ENCODE measurements at regions not wholly inside any gene's neighbourhood (a gene's known extent, or its start where the extent isn't known, plus 50 kb on each side); places are given as distances from the start of the nearest gene placed in this dataset.

DNA sequence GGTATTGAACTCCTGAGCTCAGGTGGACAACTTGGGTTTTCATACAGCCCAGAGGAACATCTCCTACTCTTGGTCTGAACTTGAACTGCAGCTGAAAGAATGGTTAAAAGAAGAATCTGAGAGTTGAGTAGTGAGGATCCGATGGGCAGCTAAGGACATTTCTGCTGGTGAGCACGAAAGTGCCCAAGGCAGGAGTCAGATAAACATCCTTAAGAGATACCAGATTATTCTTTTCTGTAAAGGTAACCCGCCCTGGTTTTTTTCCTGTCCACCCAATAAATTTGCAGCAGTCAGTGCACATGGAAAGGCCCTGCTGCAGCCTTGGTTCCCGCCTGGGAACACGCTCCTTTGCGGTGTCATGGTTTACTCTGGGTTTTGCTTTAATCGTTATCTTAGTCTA, 78.4 kb upstream of the ARHGEF7 start:
- no peak for DNase-seq

DNA sequence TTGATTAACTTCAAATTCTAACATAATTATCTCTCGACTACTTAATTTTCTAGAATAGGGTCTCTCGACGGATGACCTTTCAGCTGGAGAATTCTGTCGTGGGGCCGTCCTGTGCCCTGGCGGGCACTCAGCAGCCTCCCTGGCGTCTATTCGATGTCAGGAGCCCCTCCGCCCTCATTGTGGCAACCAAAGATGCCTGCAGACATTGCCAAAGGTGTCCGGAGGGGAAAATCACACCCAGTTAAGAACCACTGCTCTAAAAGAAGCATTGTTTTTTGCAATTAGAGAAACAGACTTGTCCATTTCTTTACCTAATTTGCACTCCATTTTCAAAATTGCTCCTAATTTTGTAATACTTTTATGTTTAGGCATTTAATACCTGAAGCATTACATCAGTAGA, 79.2 kb upstream of the ARHGEF7 start:
- DNase-seq, result no peak

DNA sequence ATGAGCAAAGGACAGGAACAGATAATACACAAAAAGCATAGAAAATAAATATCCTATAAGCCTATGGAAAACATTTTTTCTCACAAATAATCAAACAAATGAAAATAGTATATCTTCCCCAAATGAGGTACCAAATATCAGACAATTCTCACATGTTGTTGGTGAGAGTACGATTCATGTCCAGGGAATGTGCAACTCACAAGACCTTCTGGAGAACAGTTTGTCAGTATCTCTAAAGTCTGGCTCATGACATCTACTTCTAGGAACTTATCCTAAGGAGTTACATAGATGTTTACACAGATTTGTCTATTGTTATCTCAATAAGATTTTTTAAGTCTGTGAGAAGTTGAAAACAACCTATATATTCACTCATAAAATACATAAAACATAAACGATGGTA, 80.3 kb upstream of the ARHGEF7 start:
- no peak for DNase-seq

DNA sequence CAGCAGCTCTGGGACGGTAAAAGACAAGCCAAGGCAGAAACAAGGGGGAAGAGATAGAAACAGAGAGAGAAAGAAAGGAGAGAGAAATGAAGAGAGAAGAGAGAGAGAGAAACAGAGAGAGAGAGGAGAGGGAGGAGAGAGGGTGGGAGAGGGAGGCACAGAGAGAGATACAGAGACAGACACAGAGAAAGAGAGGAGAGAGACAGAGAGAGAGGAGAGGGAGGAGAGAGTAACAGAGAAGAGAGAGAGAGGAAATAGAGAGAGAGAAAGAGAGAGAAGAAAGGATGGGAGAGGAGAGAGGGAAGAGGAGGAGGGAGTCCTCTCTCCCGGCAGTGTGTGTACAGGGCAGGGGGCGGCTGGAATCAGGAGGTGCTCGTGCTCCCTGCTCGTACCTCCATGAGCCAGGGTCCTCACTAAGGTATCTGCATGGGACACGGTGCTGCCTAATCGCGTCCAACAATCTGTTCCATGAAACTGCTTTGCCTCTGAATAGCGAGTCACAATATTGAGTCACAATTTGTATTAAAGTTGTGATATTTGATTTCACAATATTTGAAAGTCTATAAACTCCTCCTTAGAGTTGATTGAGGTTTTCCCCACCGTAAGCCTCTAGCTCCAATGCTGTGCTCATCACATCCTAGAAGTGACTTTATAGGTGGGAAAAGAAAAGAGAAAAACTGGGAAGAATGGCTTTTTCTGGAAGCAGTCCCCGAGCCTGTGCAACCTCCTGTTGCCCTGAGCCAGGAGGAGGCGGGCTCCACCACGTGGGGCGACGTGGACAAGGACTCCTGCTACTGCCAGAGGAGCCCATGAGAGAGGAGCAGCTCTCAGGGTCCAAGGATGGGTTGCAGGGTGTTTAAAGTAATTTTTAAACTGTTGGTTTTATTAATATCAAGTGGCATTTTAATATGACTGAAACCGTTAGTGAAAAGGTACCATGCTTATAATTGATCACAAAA, 81.7 kb upstream of the ARHGEF7 start:
- no peak for DNase-seq

DNA sequence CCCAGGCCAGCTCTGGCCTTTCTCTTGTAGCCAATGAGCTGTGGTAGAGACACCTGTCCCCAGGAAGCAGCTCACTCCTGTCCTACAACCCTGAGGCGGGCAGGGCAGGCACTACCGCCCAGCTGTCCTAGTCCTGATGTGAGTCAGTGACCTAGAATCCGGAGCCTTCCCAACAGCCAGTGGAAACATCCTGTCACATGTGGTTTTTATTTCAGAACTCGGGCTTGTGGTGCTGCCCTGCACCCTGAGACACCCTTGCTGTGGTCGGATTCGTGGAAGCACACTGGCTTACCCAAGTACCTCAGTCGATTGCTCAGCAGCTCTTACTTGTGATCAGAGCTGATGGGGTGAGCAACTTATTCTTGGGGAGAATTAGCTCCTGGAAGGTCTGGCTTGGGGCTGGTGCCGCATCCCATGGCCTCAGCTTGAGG, 83.6 kb upstream of the ARHGEF7 start:
- no peak for DNase-seq

DNA sequence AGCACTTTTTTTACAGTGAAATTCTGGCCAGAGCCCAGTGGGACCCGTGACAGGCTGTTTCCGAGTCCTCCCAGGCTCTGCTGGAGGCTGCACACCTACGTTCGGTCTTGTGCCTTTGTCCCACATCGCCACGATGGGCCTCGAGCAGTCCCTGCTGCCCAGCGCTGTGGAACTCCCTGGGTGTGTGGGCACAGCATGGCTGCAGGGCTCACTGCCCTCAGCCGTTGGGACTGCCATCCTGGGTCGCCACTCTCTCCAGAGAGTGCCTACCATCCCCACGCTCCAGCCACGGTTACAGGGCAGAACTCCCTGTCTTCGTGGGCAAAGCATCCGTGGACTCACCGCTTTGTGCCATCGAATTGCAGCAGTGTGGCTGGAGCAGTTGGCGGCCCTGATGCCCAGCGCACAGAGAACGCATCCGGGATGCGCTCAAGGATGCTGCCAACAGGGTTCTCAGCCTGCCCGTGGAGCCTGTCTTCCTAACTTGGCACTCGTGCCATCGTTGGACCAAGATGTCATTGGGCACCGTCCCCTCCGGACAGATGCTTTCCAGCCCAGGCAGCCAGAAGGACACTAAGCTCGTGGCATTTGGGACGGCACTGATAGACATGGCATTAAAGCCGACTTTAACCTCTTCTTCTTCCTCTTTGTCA, 85.0 kb upstream of the ARHGEF7 start:
- no peak for DNase-seq

DNA sequence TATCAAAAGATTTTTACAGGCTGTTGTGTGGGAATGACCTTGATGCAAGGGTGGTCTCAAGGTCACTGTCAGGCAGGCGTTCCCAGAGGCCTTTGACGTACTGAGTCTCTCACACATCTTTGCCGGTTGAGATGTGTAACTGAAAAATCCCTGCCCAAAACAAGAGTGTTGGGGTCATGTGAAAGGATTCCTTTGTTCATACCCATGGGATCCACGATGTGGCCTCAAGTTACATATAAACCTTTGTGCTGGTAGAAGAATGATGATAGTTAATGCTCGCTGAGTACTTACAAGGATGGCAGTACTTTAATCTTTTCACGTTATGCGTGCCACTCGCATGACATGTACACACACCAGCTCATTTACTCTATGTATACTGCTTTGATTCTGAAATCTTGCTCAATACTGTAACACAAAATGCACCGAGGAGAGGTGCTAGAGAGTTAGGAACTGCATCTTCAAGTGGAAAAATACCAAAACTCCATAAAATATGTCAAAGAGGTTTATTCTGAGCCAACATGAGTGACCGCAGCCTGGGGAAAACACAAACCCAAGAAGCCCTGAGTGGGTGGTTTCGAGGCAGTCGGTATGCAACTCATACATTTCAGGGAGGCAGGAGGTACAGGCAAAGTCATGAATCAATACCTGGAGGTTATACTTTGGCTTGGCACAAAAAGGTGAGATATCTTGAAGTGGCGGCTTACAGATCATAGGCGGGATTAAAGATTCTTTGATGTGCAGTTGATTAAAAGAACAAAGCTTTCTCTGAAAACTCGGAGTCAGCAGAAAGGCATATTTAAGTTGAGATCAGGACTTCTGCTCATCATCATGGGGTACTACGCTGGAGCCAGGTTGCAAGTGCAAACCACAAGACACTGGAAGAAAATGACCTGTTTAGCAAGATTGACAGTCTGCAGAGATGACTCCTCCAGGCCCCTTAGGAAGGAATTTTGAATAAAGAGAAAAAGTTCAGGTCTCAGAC, 87.4 kb upstream of the ARHGEF7 start:
- no peak for DNase-seq

DNA sequence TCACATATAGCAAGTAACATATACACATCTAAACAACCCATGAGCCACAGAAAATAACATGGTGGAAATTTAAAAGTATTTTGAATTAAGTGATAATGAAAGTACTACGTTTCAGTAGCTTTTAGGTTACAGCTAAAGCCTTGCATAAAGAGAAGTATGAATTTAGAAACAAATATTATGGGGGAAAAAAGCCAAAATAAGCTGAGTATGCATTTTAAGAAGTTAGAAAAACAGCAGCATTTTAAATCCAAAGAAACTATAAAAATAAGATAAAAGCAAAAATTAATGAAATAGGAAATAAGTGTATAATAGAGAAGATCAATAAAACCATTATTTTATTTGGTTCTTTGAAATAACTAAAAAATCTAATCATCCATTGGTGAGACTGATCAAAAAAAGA, 89.8 kb upstream of the ARHGEF7 start:
- DNase-seq, result no peak

DNA sequence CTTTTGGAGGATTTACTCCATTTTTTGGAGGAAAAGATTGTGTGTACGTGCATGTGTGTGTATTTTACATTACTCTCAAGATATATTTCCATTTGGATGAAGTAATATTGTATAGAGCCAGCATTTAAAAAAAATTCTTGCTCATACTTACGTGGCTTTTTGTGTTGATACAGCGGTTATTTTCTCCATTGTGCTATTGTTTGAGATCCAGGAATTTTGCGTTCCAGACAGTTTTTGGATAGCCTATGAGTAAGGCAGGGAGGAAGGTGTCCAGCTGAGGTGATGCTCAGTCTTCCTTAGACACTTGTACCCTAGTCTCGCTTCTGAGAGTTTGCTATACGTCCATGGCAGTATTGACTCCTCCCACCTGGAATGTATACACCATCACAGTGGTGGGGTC, 92.2 kb upstream of the ARHGEF7 start:
- DNase-seq, result no peak

DNA sequence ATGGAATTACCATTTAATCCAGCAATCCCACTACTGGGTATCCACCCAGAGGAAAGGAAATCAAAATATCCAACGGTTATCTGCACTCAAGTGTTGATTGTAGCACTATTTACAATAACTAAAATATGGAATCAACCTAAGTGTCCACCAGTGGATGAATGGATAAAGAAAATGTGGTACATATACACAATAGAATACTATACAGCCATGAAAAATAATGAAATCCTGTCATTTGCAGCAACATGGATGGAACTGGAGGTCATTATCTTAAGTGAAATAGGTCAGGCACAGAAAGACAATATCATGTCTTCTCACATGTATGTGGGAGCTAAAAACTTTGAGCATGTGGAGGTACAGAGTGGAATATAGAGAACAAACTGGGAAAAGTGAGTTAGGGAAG, 92.9 kb upstream of the ARHGEF7 start:
- no peak for DNase-seq

DNA sequence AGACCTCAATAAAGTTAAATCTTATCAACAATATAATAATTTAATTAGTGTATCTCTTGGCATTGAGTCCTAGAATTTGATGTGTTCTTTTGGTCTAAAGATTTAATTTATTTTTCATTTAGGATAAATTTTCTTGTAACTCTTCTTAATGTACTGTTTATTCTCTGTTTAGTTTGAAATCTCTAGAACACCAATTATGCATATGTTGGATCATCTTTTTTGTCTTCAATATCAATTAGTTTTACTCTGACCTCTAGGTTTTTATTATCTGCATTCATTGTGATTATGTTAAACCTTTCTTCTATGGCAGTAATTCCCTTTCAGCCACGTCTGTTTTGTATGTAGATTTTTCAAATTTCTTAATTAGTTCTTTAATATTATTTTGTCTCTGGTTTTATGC, 93.8 kb upstream of the ARHGEF7 start:
- no peak for DNase-seq

DNA sequence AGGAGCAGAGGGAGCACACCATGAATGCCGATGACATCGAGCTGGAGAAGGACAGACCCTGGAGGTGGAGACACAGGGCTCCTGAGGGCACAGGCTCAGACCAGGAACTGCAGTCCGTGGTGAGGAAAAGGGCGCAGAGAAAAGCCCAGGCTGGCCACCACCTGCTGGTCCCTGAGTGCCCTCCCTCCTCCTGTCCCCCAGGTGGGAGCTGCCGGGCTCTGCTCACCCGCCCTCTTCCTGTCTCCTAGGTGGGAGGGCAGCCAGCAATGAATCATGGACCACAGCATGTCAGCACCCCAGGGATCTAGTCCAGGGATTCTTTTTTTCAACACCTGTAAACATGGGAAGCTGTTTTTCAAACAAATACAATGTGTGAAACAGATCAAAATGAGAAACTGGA, 94.6 kb upstream of the ARHGEF7 start:
- DNase-seq, result no peak

DNA sequence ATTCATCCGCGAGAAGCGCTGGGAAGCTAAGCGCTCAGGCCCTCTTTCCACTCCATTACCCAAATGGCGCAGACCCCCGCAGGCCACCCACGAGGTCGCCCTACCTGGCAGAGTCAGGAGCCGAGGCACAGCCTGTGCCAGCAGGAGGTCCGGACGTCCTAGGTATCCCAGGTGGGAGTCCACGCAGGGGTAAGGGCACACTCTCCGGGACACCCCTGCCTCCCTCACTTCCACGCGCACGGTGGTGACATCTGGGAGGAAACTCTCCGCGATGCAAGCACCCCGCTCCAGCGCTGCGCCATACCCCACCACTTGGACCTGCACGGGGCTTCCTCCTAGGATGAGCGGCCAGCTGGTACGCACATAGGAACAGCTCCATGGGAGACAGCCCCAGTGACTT, 95.1 kb upstream of the ARHGEF7 start:
- DNase-seq, result no peak

DNA sequence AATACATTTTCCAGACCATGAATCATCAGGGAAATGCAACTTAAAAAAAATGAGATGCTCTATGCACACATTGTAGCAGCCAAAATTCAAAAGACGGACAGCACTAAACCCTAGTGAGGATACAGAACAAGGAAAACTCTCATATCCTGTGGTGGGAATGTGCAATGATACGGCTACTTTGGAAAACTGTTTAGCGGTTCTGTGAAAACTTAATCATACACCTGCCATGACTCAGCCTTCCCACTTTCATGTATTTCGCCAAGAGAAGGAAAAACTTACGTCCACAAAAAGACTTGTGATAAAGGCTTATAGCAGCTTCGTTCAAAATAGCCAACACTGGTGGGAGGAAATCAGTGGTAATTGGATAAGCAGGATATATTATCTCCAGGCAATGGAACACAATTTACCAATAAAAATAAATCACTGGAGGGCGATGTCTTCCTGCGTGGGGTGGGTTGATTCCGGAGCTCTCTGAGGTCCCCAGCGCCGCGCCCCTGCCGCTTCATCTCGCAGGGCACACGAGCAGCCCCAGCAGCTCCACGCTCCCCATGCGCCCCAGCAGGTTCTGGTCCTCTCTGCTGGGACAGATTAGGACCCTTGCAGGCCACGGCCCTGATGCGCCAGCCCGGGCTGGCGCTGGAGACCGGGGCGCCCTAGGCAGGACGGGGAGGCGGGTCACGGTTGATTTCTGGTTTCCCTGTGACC, 97.2 kb upstream of the ARHGEF7 start:
- DNase-seq, result no peak

DNA sequence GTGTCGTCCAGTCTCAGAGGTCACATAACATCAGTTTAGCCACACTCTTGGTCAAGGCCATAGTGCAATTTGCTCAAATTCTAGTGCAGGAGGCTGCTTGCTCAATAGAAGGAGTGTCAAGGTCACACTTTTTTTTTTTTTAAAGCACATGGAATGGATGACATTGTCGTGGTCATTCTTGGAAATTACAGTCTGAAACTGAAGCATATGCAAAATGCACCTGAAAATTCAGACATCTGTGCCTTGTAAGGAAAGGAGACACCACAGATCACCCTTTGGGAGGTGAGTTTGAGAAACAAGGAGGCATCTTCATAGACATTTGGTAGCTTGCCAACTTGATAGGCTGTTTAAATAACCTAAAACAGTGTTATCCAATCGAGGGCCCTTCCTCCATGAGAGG, 98.3 kb upstream of the ANKRD10 start:
- DNase-seq, result no peak

DNA sequence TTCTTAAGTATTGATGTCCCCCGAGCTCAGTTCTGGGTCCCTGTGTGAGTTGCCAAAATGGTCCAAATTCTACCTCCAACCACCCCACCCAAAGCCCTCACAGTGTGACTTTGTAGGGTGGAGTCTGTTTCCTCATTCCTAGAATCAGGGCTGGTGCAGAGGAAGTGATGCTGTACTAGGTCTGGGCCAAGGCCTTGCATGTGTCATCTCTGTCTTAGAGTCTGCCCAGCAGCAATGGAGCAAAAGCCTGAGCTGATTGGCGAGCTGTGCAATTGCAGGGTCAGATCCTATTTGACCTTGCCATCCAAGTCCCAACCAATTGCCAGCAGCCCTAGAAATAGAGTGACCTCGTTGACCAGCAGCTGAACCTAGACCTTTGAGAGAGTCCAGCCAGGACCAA, 97.0 kb upstream of the ANKRD10 start:
- DNase-seq, result no peak

DNA sequence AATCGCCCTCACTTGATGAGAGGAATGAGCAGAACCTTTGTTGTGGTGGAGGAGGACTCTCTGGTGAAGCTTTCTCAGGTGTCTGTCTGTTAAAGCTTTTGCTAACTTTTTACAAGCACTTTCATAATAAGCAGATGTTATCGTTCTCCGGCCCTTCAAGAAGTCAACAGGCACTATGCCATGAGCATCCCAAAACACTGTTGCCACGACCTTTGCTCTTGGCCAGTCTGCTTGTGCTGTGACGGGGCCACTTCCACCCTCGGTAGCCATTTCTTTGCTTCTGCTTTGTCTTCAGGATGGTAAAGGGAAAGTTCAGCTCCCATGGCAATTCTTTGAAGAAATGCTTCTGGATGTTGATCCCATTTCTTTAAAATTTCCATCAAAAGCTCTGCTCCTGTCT, 93.5 kb upstream of the ANKRD10 start:
- no peak for DNase-seq

DNA sequence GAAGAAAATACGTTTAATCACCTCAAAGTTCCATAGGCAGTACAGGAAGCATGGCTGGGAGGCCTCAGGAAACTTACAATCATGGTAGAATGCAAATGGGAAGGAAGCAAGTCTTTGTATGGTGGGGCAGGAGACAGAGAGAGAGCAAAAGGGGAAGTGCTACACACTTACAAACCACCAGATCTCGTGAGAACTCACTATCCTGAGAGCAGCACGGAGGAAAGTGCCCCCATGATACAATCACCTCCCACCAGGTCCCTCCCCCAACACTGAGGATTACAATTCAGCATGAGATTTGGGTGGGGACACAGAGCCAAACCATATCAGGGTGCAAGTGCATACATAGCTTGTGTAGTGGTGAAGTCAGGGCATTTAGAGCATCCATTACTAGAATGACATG, 92.3 kb upstream of the ANKRD10 start:
- no peak for DNase-seq

DNA sequence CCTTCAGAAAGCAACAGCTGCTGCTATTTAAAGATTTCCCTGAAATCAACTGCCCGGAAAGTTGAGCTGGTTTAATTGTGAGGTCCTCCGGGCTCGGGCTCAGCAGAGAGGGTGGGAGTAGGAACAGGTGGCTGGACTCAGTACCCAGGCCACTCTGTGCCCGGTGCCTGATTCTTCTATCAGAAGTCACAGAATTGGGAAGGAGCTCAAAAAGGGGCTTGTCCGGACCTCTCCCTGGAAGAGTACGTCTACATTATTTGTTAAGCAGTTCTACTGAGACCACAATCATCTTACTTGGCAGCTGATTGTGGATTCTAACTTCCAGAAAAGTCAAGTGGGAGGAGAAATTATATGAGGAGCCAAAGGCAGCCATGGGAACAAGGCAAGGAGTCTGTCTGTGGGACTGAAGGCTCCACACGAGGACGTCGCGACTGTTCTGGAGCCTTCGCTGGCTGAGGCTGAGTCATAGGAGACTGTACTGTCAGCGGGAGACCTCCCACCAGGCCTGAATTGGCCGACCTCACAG, 91.7 kb upstream of the ANKRD10 start:
- DNase-seq, result no peak

DNA sequence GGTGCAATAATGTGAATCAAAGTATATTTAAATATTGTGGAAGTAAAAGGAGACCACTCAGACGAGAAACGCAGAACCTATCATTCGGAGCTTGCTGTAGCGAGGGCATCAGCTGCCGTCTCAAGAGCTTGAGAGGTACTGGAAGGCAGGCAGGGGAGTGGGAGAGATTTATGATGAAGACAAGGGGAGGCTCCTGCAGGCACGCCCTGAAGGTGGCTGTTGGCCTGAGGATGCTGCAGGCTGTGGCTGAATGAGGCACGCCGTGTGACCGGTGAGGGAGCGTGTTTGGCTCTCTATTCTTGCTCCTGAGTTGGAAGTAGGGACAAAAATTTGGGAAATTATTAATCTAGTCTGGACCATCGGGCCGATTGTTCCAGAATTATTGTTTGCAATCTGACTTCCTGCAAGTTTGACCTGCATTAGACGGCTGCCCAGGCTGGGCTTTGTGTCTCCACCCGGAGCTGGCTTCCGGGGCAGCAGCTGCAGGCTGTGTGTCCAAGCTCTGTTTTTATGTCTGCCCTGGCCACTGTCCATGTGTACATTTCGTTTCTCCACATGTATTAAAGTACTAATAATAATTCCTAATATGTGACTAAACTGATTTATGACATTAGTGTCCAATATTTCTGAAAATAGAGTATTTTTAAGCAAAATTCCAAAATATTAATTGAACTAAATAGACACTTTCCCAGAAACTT, 91.1 kb upstream of the ANKRD10 start:
- DNase-seq, result no peak

DNA sequence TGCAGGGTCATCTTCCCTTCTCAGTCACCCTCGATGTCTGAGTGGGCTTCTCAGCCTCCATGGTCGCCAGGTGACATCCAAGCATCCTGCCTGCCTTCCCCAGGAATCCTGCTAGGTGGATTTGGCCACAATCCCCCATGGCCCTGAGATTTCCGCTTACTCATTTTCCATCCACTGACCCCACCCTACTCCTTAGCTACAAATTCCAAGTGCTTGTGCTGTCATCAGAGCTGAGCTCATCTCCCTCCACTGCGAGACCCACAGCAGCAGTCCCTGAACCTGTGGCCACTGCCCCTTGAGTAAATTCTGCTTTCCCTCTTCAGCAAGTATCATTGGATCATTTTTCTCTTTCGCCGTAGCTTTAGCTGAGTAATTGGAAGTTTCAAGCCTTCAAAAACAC, 90.5 kb upstream of the ANKRD10 start:
- no peak for DNase-seq

DNA sequence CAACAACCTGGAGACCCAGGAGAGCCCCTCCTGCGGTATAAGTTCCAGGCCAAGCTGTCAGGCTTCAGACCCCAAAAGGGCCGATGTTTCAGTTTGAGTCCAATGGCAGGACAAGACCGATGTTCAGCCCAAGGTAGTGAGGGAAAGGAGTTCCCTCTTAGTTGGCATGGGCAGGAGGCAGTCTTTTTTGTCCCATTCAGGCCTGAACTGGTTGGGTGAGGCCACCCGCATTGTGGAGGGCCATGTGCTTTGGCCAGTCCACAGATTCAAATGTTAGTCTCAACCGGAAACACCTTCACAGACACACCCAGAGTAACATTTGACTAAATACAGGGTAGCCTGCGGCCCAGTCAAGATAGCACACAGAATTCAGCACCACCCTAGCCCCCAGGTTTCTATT, 89.6 kb upstream of the ANKRD10 start:
- no peak for DNase-seq
